COLO668 (cell line): ENCODE measurements at regions not wholly inside any gene's neighbourhood (a gene's known extent, or its start where the extent isn't known, plus 50 kb on each side); places are given as distances from the start of the nearest gene placed in this dataset.
A peak's percentile ranks its signal among the peaks of the same experiment; 100 is the strongest.

Source experiments
- DNase-seq: peaks from one replicate; lab custom pipeline; 2025; ENCODE audit not compliant: unreplicated experiment; lab: John Stamatoyannopoulos, UW

GRCh38 chr10:3551761-3552160 lies 233.2 kb downstream of the KLF6 start:
- DNase-seq: no peak

DNA sequence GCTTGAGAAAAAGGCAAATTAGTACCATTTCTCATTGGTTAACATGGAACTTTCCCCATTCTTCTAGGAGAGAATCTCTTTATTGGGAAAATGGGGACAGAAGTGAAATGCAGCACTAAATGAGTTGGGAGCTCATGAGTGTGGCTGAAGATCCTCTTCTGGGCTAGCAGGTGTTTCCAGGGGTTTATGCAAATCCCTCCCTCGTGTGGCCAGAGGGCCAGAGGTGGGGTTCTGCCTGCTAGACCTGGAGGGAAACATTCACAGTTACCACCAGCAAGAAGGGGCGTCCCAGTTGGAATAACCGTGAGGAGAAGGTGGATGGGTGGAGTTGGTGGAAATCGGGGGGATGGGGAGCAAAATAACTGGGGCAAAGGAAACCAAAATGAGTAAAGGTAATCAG lies 235.9 kb downstream of the KLF6 start:
- no peak for DNase-seq

DNA sequence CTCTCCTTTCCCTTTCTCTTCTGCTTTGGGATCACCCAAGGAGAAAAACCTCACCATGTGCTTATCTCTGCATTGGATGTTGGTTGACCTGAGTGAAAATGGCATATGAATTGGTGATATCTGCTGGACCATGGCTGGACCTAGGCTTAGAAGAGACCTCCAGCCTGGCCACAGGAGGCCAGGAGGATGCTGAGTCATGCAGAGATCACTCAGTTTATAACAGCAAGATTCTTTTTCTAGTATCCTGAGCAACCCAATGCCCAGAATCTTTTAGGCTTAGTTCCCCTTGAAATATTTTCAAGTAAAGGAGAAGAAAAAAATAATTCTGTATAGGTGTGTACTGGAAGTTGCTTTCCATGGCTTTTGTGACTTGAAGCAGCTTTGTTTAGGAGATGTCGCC lies 236.3 kb downstream of the KLF6 start:
- no peak for DNase-seq

GRCh38 chr10:3548076-3548475 lies 236.9 kb downstream of the KLF6 start:
- no peak for DNase-seq

- no peak for DNase-seq
These were observed 240.4 kb downstream of the KLF6 start for GRCh38 chr10:3544561-3544960.

GRCh38 chr10:3542185-3542611 lies 242.8 kb downstream of the KLF6 start:
- DNase-seq: no peak

DNA sequence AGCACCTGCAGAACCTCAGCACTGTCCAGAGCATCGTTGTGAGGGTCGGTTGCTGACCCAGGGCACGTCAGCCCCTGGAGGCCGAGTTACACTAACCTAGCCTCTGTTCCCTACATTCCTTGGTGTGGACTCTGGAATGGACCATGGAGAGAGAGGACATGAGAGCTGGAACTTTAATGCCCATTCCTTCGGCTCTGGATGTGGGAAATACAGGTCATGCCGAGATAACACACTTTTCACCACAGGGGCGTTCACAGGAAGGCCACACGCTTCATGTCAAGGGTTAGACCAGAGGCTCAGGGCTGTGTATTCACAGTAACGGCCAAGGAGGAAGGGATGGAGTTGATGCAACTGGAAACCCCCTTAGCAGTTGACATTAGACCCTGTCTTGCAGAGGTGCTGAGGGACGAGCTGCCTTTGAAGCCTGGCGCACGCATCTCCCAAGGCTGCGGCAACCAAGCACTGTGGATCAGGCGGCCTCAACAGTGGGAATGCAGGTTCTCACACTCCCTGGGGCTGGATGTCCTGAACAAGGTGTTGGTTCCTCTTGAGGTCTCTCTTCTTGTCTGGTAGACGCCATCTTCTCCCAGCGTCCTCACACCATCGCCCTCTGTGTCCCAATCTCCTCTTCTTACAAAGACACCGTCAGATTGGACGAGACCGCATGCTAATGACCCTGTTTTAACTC lies 245.2 kb downstream of the KLF6 start:
- DNase-seq: no peak

GRCh38 chr10:3538656-3539531 lies 246.1 kb downstream of the KLF6 start:
- peak; percentile 56 for DNase-seq

GRCh38 chr10:3538291-3538655 lies 246.7 kb downstream of the KLF6 start:
- peak; percentile 28 for DNase-seq

DNA sequence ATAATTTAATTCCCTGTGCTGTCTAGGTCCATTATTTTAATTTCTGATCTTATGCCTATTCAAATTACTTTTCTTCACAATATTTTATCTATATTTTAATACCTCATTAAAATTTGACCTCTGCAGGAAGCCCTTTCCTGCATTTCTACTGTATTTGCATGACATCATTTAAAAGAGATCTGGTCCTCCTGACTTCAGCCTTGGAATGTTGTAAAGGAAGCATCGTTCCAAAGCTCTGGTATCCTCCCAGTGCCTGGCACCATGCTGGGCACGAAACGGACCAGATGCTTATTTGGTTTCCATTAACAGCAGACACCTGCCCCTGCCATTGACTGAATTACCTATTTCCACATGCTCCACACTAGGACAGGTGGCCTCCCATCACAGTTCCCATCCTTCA lies 247.5 kb downstream of the KLF6 start:
- DNase-seq: peak; percentile 55

DNA sequence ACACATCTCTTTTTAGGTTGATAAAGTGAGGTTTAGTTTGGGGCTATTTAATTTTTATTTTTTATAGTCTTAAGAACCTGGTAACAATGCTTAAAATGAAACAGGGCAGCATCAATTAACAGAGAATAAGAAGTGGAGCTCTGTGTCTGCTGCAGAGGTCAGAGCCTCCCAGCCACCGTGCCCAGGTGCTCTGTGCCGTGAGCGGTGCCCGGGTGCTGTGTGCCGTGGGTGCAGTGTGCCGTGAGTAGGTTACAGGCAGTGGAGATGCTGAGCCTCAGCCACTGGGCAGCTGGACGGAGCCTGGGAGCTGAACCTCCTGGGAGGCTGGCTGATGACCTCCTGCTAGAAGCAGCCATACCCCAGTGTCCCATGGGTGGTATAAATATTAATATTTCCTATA lies 250.0 kb downstream of the KLF6 start:
- no peak for DNase-seq

DNA sequence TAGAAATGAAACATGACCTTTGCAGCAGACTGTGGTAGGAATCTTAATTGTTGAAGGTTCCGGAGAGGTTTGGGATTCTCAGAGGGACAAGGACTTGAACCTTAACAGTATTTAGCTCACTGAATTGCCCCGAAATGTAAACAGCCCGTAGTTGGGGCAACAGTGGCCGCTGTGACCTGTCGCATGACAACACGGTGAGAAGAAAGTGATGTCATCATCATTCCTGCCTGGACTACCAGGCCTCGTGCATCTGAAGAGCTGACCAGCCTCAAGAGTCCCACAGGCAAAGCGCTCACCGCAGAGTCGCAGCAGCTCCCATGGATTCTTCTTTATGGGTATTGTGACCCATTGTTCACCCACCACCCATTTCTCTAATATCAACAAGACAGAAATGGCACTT lies 250.6 kb downstream of the KLF6 start:
- DNase-seq: no peak

GRCh38 chr10:3533296-3533695 lies 251.7 kb downstream of the KLF6 start:
- DNase-seq: no peak

DNA sequence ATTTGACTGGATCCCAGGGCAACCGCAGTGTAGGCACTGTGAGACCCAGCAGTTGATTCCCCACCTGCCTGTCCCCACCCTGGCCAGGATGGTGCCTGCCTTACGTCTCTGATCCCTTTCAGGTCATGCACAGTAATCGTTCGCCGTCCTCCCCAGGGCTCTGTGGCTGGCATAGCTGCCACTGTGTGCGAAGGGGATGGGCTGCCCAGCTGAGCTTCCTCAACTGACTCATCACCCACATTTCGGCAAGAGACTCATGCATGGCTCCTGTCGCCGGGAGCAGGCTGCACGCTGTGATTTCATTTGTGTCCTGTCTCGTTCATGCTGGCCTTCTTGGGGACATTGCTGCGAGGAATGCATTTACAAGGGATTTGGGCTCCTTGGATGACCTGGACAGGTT lies 252.4 kb downstream of the KLF6 start:
- DNase-seq: no peak

DNA sequence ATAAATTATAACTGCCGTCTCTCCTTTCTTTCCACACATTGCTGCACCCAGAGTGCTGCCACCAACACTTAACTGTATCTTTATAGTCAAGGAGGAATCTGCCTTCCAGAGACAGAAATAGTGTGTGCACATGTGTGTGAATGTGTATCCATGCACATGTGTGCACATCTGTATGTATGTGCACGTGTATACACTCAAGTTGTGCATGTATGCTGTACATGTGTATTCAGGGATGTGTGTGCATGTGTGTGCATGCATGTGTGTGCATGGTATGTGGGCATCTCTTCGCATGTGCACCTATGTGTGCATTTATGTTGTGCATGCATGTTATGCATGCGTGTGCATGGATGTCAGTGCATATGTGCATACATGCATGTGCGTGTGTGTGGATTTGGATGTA lies 253.3 kb downstream of the KLF6 start:
- DNase-seq: no peak

GRCh38 chr10:3530783-3531645 lies 254.0 kb downstream of the KLF6 start:
- DNase-seq: no peak

- no peak for DNase-seq
These were observed 254.7 kb downstream of the KLF6 start for GRCh38 chr10:3530346-3530745.

DNA sequence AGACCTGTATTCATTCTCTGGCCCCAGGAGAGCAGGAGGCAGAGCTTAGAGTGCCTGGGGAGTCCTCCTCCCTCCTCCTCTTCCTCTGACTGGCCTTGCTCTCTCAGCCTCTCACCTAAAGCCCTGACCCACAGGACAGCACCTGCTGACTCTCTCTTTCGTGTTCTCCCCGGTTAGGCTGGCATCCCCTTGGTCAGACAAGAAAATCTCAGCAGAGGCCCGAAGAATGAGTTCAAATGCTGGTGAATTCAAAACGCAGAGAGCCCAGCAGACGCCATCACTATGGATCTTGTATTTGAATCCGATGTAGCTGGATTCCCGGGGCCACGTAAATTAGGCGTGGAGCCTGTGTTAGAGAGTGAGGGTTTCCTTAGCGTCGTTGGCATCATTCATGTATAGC lies 255.3 kb downstream of the KLF6 start:
- no peak for DNase-seq

- DNase-seq: no peak
These were observed 256.1 kb downstream of the KLF6 start for GRCh38 chr10:3528823-3529403.

- DNase-seq: no peak
These were observed 256.7 kb downstream of the KLF6 start for GRCh38 chr10:3528271-3528670.

DNA sequence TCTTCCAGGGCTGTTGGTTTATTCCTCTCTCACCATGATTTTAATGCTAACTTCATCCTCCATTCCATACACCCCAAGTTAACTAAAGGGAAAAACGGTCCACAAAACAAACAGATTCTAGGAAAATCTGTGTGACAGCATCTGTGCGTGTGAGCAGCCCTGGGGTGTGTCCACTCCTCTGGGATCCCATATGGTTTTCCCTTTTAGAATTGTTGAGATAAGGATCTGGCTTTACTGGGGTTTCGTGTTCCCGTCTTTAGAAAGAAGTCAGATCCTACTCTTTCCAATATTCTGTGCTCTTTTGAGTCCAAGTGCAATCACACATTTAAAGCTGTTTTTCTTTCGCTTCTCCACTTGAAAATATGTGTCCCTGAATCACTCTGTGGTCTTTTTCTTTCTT lies 257.1 kb downstream of the KLF6 start:
- no peak for DNase-seq
